NOMO-1 treated with dmso at 0.1 percent for 144 hours (cell line): ENCODE measurements at regions not wholly inside any gene's neighbourhood (a gene's known extent, or its start where the extent isn't known, plus 50 kb on each side); places are given as distances from the start of the nearest gene placed in this dataset.

Source experiments
- DNase-seq: peaks from one replicate; lab custom pipeline; 2025; ENCODE audit not compliant: unreplicated experiment; lab: John Stamatoyannopoulos, UW

DNA sequence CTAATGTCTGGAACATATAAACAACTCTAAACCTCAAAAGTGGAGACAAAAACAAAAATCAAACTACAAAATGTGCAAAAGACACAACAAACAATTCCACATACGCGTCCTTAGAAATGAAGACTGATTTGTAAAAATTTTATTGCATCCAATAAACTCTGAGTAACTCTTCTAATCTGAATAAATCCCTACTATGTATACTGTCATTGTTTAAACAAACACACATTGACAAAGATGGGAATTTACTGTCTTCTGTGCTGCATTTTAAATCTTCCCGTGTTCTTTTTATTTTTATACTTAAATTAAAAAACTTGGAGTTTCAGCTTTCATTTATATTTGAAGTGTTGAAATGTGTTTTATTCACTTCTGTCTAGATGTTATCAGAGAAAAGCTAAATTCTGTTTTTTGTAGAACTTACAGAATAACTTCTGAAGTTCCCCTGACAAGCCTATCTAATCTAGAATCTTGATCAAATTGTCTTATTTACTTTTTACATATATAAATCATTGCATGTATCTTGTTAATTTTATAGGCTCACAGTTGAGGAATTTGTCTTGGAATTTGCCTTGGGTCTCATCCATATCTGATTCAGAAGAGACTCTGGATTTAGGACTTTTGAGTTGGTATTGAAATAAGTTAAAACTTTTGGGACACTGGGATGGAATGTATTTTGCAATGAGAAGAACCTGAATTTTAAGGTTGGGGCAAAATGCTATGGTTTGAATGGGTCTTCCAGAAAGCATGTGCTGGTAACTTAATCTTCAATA lies 2064.4 kb upstream of the C9orf72 start:
- DNase-seq, result no peak

DNA sequence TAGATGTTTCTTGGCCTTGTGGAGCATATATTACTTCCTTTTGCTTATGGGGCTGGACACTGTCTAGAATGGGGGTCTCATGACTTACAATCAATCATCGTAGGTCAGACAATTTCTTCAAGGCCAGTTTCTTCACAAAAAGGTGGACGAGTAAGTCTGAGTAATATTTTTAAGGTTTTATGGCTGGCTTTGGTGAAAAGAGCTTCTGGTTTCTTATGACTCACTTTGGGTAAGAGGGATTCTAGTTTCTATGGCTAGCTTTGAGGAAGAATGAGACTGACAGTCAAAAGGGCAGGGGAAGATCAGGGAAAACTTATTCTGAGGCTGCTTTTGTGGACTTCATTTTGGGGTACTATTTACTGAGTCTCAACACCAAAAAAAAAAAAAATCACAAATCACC lies 2067.2 kb upstream of the C9orf72 start:
- no peak for DNase-seq

GRCh38 chr9:29644514-29644913 lies 2071.2 kb upstream of the C9orf72 start:
- DNase-seq, result no peak

GRCh38 chr9:29647451-29647850 lies 2074.2 kb upstream of the C9orf72 start:
- DNase-seq, result no peak

DNA sequence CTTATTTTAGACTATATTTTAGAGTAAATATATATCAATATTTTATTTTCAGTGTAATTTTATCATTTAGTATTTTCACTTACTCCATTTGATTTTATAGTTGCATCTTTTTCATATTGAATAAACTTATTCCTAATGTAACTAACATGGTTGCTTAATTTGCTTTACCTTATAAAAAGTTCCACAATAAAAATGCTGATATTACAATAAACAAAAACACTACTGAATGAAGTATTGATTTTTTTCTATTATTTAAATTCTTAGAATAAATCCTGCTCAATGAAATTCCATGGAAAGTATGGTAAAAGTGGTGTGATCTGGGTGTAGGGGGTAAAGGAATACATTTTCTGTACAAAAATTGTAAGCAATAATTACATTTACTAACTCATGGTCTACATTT lies 2074.9 kb upstream of the C9orf72 start:
- DNase-seq, result no peak

DNA sequence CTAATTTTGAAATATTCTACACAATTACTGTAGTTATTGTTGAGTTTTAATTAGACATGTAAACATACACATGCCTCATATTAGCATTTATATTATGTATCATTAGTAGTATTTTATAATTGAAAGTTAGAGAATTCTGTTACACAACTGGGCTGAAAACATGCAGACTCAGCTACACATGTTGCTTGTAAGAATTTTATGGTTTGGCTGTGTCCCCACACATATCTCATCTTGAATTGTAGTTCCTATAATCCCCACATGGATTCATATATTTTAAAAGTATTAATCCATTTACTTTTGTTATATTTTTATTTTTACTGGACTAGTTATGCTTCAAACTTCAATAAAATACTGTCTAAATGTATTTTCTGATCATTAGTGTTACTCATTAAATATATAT lies 2075.3 kb upstream of the C9orf72 start:
- DNase-seq, result no peak

GRCh38 chr9:29656641-29657406 lies 2083.5 kb upstream of the C9orf72 start:
- no peak for DNase-seq

- no peak for DNase-seq
Observed at GRCh38 chr9:29657821-29658220, 2084.5 kb upstream of the C9orf72 start.

- no peak for DNase-seq
Observed at GRCh38 chr9:29659014-29659413, 2085.7 kb upstream of the C9orf72 start.

- DNase-seq, result no peak
Observed at GRCh38 chr9:29659736-29660135, 2086.5 kb upstream of the C9orf72 start.

DNA sequence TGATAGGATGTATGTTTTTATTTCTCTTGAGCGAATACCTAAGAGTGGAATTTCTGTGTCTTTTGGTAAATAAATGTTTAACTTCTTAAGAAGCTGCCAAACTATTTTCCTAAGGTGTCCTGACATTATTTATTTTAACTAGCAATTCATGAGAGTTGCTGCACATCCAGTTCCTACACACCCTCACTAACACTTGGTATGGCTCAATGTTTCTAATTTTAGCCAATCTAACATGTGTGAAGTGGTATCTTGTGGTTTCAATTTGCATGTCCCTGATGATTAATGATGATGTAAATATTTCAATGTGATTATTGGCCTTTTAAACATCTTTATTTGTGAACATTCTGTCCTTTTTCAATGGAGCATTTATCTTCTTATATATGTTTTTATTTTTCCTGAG lies 2095.5 kb upstream of the C9orf72 start:
- no peak for DNase-seq

DNA sequence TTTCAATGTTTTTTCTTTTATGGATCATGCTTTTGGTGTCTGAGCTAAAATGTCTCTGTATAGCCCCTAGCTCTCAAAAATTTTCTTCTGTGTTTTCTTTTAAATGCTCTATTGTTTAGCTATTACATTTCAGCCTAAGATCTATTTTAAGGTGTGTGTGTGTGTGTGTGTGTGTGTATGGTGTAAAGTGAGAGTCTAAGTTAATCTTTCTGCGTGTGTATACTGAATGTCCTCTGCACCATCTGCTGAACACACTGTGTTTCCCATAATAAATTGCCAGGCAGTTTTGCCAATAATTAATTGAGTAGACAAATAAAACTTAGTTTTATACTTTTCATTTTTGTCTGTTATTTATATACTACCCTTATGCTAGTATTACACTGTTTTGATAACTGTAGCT lies 2096.3 kb upstream of the C9orf72 start:
- no peak for DNase-seq

DNA sequence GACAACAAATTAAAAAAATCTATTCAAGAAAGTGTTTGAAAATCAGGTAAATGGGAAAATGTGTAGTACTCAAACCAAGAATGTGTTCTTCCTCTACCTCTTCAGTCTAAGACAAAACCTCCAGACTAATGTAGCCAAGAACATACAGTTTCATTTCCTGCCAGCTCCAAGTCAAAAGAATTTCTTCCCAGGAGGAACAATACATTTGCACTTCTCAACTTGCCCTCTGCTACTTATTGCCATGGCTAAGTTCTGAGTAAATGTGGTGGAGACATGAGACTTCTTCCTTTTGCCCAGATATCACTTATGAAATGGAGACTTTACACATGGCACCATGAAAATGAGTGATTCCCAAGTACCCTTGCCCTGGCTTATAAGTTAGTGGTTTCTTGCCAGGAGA lies 2112.2 kb upstream of the C9orf72 start:
- no peak for DNase-seq

DNA sequence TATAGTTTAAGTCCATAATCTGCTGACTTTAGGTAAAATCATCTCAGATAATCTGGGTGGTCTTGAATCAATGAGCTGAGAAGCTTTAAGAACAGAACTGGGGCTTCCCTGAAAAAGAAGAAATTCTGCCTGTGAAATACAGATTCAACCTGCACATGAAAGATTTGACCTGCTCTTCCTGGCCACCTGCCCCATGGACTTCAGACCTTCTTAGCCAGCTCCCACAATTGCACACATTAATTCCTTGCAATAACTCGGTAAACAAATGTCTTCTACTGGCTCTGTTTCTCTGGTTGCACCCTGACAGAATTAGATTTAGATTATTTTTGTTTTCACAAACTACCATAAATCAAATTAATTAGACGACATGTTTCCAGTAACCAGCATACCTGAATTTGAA lies 2117.9 kb upstream of the C9orf72 start:
- DNase-seq, result no peak

DNA sequence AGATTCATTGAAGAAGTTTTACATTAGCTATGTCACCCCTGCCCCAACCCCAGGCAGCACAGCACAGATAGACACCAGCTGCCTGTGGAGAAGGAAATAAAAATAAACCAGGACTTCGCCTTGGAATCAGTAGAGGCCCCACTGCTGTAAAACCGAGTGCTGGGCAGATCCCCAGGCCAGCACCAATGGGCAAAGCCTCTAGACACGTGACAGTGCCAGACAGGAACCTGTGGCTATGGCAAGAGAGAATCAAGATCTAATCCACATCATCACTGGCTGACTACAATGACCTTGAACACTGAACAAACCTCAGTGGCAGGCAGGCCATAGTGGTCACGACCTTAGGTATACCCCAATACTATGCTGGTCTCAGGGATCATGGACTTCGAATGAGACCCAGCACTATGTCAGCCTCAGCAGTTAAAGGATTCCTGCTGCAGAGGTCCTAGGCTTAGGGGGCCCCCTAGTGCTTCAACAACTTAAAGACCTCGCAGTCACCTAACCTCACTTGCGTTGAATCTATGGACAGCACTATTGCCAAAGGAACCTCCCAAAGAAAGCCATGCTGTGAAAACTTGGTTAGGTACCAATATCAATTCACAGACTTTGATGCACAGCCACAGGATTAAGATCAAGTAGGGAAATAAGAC lies 2118.6 kb upstream of the C9orf72 start:
- no peak for DNase-seq

- DNase-seq, result no peak
Observed at GRCh38 chr9:29697011-29697410, 2123.7 kb upstream of the C9orf72 start.

- DNase-seq, result no peak
Observed at GRCh38 chr9:29701559-29701958, 2128.3 kb upstream of the C9orf72 start.

DNA sequence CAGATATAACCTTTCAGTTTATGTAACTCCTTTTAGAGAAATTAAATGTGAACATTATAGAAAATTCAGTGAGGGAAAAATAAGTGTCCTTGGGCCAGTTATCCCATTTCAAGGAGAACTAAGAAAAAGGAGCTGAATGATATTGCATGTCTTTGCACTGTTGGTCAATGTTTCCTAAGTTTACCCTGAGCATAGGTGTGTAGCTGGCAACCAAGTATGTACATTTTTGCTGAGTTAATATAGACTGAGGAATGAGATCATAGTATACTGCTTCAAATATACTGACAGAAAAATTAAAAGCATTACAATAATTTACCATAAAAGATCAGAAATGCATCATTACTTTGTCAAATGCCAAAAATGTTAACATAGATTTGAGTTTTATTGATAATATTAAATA lies 2128.7 kb upstream of the C9orf72 start:
- no peak for DNase-seq

- no peak for DNase-seq
Observed at GRCh38 chr9:29714860-29715259, 2141.6 kb upstream of the C9orf72 start.

DNA sequence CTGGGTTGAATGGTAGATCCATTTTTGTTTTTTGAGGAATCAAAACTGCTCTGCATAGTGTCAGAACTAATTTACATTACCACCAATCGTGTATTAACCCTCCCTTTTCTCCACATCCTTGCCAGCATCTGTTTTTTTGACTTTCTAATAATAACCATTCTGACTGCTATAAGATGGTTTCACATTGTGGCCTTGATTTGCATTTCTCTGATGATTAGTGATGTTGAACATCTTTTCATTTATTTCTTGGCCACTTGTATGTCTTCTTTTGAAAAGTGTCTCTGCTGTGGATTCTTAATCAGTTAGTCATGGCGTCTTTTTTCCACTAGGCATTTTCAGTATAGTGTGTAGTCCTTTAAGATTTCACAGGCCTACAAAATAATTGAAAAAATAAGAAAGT lies 2144.3 kb upstream of the C9orf72 start:
- DNase-seq, result no peak

DNA sequence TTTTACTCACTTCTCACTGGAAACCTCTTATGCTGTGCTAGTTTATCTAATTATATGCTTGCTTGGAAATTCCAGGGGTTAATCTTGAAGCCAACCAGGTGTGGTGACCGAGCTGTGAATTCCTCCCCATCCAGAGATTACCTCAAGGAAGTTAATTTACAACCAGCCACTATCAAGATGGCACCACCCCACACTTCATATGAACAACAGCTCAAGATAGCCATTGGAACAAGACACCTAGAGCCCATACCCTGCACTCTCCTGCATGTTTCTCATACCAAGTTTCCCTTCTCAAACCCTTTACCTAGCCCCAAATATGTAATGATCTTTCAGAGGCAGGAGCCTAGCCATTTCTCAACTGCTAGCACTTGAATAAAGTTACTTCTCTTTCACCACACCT lies 2156.9 kb upstream of the C9orf72 start:
- no peak for DNase-seq

- DNase-seq, result no peak
Observed at GRCh38 chr9:29740518-29740917, 2167.2 kb upstream of the C9orf72 start.
